Left ventricle myocardium inferior (tissue), 1 donor: ENCODE measurements at regions not wholly inside any gene's neighbourhood (a gene's known extent, or its start where the extent isn't known, plus 50 kb on each side); places are given as distances from the start of the nearest gene placed in this dataset.

Experiments used
- DNase-seq: peaks from one replicate; pipeline ENCODE4 v3.0.0-alpha.2; 2020
- H3K27ac ChIP-seq: fragments of 200-600 bp; replicated peaks from 2 replicates; pipeline ENCODE4 v1.8.0; 2021
- H3K27me3 ChIP-seq: fragments of 200-600 bp; 2 replicates; pipeline ENCODE4 v1.8.0; 2021; ENCODE audit warnings: low read depth
- H3K36me3 ChIP-seq: fragments of 200-600 bp; 2 replicates; pipeline ENCODE4 v1.8.0; 2021
- H3K4me1 ChIP-seq: fragments of 200-600 bp; 2 replicates; pipeline ENCODE4 v1.8.0; 2021
- H3K4me3 ChIP-seq: fragments of 200-600 bp; 2 replicates; pipeline ENCODE4 v1.8.0; 2021; ENCODE audit warnings: mild to moderate bottlenecking, moderate library complexity
- H3K9me3 ChIP-seq: fragments of 200-600 bp; replicated peaks from 2 replicates; pipeline ENCODE4 v1.8.0; 2021
- intact Hi-C: fragments of 100-400 bp; cut with micrococcal nuclease; formaldehyde crosslinking; loops from one replicate; pipeline ENCODE4 v1.11.0; 2022
- TF ChIP-seq, protein P1 (sequence below): fragments of 200-600 bp; IDR thresholded peaks from 2 replicates; pipeline ENCODE4 v1.8.0; 2021; ENCODE audit warnings: antibody characterized with exemption, mild to moderate bottlenecking, borderline replicate concordance
- donor health status: DM: no; HTN: yes; CAD: no; lungs with severe emphysema.

DNA sequence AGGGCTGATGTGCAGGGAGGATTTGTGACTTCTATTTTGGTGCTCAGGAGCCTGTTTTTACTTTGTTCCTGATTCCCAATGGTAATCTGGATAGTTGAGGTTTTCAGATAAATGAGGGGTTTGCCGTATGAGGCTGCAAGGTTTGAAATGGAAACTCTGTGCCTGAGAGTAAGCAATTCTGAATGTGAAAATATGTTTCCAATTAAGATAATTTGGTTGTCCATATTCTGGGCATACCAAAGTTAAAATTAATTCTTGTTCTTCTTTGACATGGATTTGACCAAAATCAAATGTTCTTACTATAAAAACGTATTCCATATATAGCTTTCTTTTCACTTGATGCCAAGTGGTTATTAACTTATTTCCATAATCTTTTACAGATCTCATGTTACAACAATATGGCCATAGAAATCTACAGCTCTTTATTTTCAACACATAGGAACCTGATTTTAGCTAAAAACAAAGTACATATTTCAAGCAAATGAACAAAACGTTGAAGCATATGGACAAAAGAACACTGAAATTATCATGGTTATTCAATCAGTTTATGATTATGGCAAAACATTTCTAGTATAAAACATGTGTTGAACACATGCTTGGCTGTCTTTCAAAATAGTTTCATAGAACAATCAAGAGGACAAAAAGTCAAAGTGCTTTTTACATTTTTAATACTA, 63.4 kb upstream of the ARHGAP28 start:
- Histone ChIP-seq H3K27ac (no peak overlapping the region), H3K4me1 (no peaks in the 10 kb centered on the region), H3K9me3 (no peaks in the 10 kb centered on the region), H3K27me3 (no peaks in the 10 kb centered on the region), H3K4me3 (no peak overlapping the region), H3K36me3 (no peaks in the 10 kb centered on the region)
- intact Hi-C loops: no loop called here
- TF ChIP-seq, protein P1, sequence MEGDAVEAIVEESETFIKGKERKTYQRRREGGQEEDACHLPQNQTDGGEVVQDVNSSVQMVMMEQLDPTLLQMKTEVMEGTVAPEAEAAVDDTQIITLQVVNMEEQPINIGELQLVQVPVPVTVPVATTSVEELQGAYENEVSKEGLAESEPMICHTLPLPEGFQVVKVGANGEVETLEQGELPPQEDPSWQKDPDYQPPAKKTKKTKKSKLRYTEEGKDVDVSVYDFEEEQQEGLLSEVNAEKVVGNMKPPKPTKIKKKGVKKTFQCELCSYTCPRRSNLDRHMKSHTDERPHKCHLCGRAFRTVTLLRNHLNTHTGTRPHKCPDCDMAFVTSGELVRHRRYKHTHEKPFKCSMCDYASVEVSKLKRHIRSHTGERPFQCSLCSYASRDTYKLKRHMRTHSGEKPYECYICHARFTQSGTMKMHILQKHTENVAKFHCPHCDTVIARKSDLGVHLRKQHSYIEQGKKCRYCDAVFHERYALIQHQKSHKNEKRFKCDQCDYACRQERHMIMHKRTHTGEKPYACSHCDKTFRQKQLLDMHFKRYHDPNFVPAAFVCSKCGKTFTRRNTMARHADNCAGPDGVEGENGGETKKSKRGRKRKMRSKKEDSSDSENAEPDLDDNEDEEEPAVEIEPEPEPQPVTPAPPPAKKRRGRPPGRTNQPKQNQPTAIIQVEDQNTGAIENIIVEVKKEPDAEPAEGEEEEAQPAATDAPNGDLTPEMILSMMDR: no peak
- DNase-seq: no peak

DNA sequence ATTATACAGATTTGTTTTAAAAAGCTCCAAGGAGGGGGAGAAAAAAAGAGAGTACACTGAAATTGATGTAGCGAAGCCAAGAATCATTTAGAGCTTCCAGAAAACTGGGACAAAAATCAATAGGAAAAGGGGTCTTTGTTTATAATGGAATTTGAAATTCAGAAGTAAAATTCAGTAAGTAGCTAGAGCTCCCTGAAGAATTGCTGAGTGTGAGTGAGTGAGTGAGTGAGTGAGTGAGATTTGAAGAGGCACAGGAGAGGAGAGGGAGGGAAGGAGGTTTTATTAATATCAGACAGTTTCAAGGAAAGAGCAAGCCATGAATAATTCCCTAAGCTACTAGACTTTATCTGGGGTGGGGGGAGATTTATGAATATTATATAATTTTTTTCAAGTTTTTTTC, 60.7 kb upstream of the ARHGAP28 start:
- DNase-seq: no peak
- intact Hi-C loops: no loop called here
- TF ChIP-seq, protein P1: no peak
- no peaks in the 10 kb centered on the region for H3K27me3 ChIP-seq
- no peaks in the 10 kb centered on the region for H3K4me1 ChIP-seq
- H3K27ac ChIP-seq: no peak overlapping the region
- no peaks in the 10 kb centered on the region for H3K36me3 ChIP-seq
- no peaks in the 10 kb centered on the region for H3K9me3 ChIP-seq
- no peak overlapping the region for H3K4me3 ChIP-seq

DNA sequence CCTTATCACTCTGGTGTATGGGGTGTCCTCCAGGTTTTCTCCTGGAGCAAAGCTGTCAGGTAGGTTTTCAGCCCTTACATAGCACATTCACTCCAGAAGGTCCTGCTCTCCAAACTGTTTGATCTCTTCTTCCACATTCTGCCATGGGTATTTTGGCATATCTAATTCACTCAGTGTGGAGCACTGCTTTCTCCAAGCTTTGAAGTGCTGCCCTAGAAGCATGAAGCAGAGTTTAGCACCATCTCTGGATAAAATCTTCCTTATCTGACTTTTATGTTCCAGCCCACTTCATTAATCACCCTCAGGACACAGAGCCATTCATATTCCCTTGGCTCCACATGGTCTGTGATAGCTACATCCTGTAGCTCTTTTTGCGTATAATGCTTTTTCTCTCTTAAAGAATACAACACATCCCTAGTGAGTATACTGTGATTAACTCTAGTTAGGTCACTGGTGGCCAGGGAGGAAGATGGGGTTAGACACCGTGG, 56.7 kb upstream of the ARHGAP28 start:
- Histone ChIP-seq H3K27me3 (no peaks in the 10 kb centered on the region), H3K36me3 (no peaks in the 10 kb centered on the region), H3K27ac (no peak overlapping the region), H3K4me1 (no peaks in the 10 kb centered on the region), H3K9me3 (no peaks in the 10 kb centered on the region), H3K4me3 (no peak overlapping the region)
- intact Hi-C loops: no loop called here
- TF ChIP-seq, protein P1: no peak
- DNase-seq: no peak

DNA sequence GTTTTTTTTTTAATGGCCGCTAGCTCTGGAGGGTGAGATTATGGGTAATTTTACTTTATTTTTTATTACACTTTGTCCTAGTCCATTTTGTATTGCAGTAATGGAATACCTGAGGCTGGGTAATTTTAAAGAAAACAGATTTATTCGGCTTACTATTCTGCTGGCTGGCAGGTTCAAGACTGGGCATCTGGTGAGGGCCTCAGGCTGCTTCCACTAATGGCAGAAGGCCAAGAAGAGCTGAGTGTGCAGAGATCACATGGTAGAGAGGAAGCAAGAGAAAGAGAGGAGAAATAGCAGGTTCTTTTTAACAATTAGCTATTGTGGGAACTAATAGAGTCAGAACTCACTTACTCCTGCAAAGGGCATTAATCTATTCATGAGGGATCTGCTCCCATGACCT, 52.4 kb upstream of the ARHGAP28 start:
- no peaks in the 10 kb centered on the region for H3K36me3 ChIP-seq
- peaks cover 6% of the 10 kb centered on the region for H3K27me3 ChIP-seq
- TF ChIP-seq, protein P1: no peak
- no peaks in the 10 kb centered on the region for H3K9me3 ChIP-seq
- no peak overlapping the region for H3K27ac ChIP-seq
- no peak overlapping the region for H3K4me3 ChIP-seq
- intact Hi-C loops: no loop called here
- no peak for DNase-seq
- no peaks in the 10 kb centered on the region for H3K4me1 ChIP-seq

DNA sequence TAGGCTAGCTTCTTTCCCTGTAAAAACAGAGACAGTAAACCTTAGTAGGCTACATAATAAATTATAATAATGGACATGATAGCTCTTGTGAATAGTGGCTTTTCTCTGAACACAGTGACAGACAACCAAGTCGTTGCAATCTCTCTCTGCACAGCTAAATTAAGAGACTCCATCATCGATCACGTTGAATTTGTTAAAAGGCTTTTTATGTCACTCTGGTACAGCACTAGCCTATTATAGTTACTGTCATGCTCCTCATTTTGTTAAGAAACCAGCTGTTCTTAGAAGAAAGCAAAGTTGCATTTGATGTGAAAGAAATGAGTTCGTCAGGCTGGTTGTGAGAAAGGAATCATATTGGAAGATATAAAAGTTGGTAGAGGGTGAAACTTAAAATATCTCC, 50.3 kb upstream of the ARHGAP28 start:
- Histone ChIP-seq H3K4me1 (no peaks in the 10 kb centered on the region), H3K36me3 (no peaks in the 10 kb centered on the region), H3K27ac (no peak overlapping the region), H3K27me3 (peaks cover 27% of the 10 kb centered on the region), H3K4me3 (no peak overlapping the region), H3K9me3 (no peaks in the 10 kb centered on the region)
- DNase-seq: no peak
- TF ChIP-seq, protein P1: no peak
- intact Hi-C loops: no loop called here
